ENCODE measurements at regions not wholly inside any gene's neighbourhood (a gene's known extent, or its start where the extent isn't known, plus 50 kb on each side); places are given as distances from the start of the nearest gene placed in this dataset.

- intact Hi-C loops (cut with DNase I), result no loop called here
- no peak overlapping the region for H3K27ac ChIP-seq
- H3K27me3 ChIP-seq, result no peaks in the 10 kb centered on the region
- H3K4me3 ChIP-seq, result no peak overlapping the region
- peaks cover 0 to 8% (median 0%) of the 10 kb centered on the region in 12 donors for H3K4me1 ChIP-seq
- 81 to 88% (median 81%) methylated on average over 7 of the region's 7 CpGs for WGBS, 4 donors
- no peaks in the 10 kb centered on the region for H3K36me3 ChIP-seq
- ATAC-seq, result no peak
- no peaks in the 10 kb centered on the region for H3K9me3 ChIP-seq
- TF ChIP-seq CTCF (IDR thresholded peaks at IDR 0.05), result no peak
- TF ChIP-seq POLR2A (IDR thresholded peaks at IDR 0.05), result no peak
- DNase-seq, result no peak
Measured at GRCh38 chr1:60679524-60680375, 402.6 kb upstream of the NFIA start.

- intact Hi-C loops (cut with DNase I), result no loop called here
- DNase-seq, result no peak
Measured at GRCh38 chr1:60678802-60679201, 403.6 kb upstream of the NFIA start.

GRCh38 chr1:60678391-60678790, 404.0 kb upstream of the NFIA start:
- H3K4me3 ChIP-seq, result no peak overlapping the region
- no peaks in the 10 kb centered on the region for H3K36me3 ChIP-seq
- peaks cover 0 to 8% (median 0%) of the 10 kb centered on the region in 12 donors for H3K4me1 ChIP-seq
- intact Hi-C loops (cut with DNase I), result no loop called here
- no peak for ATAC-seq
- DNase-seq, result no peak
- 79 to 87% (median 84%) methylated on average over 3 of the region's 3 CpGs for whole genome bisulfite sequencing, 4 donors
- no peaks in the 10 kb centered on the region for H3K9me3 ChIP-seq
- TF ChIP-seq POLR2A (IDR thresholded peaks at IDR 0.05), result no peak
- no peak for TF ChIP-seq CTCF (IDR thresholded peaks at IDR 0.05)
- no peaks in the 10 kb centered on the region for H3K27me3 ChIP-seq
- H3K27ac ChIP-seq, result no peak overlapping the region

More at GRCh38 chr1:60678802-60679201, 403.6 kb upstream of the NFIA start:
- no peak overlapping the region for H3K4me3 ChIP-seq
- no peak overlapping the region for H3K27ac ChIP-seq
- 63 to 74% (median 69%) methylated on average over 2 of the region's 2 CpGs for WGBS, 4 donors
- no peaks in the 10 kb centered on the region for H3K9me3 ChIP-seq
- peaks cover 0 to 8% (median 0%) of the 10 kb centered on the region in 12 donors for H3K4me1 ChIP-seq
- no peak for TF ChIP-seq POLR2A (IDR thresholded peaks at IDR 0.05)
- no peak for ATAC-seq
- H3K27me3 ChIP-seq, result no peaks in the 10 kb centered on the region
- no peaks in the 10 kb centered on the region for H3K36me3 ChIP-seq

GRCh38 chr1:60672449-60672848, 409.9 kb upstream of the NFIA start:
- H3K9me3 ChIP-seq, result no peaks in the 10 kb centered on the region
- no peak for DNase-seq
- no peaks in the 10 kb centered on the region for H3K4me1 ChIP-seq
- no peak overlapping the region for H3K27ac ChIP-seq
- intact Hi-C loops (cut with DNase I), result no loop called here
- 94 to 100% (median 99%) methylated on average over 2 of the region's 2 CpGs for WGBS, 4 donors
- TF ChIP-seq CTCF (IDR thresholded peaks at IDR 0.05) (no peak), POLR2A (IDR thresholded peaks at IDR 0.05) (no peak)
- no peaks in the 10 kb centered on the region for H3K27me3 ChIP-seq
- no peak overlapping the region for H3K4me3 ChIP-seq
- H3K36me3 ChIP-seq, result no peaks in the 10 kb centered on the region
- no peak for ATAC-seq
